HUES48 (cell line): ENCODE measurements at regions not wholly inside any gene's neighbourhood (a gene's known extent, or its start where the extent isn't known, plus 50 kb on each side); places are given as distances from the start of the nearest gene placed in this dataset.

ENCODE experiments used
- H3K27ac ChIP-seq: one replicate; pipeline ENCODE4 v1.7.0; 2013; ENCODE audit warnings: low read depth, low read length, inconsistent platforms
- H3K27me3 ChIP-seq: 2 replicates; pipeline ENCODE4 v1.6.1; 2013; ENCODE audit warnings: mild to moderate bottlenecking, low read length; ENCODE audit not compliant: control insufficient read depth, insufficient read depth
- H3K36me3 ChIP-seq: 2 replicates; pipeline ENCODE4 v1.6.1; 2013; ENCODE audit warnings: low read length; ENCODE audit not compliant: control insufficient read depth, insufficient read depth
- H3K4me1 ChIP-seq: 2 replicates; pipeline ENCODE4 v1.6.1; 2013; ENCODE audit warnings: mild to moderate bottlenecking, low read length; ENCODE audit not compliant: control insufficient read depth, insufficient read depth
- H3K4me3 ChIP-seq: 2 replicates; pipeline ENCODE4 v1.5.1; 2013; ENCODE audit warnings: mild to moderate bottlenecking, low read depth, low read length
- H3K9ac ChIP-seq: 2 replicates; pipeline ENCODE4 v1.6.1; 2013; ENCODE audit warnings: mild to moderate bottlenecking, low read depth, low read length, moderate library complexity
- H3K9me3 ChIP-seq: 2 replicates; pipeline ENCODE4 v1.6.1; 2013; ENCODE audit warnings: low read length; ENCODE audit not compliant: control insufficient read depth, insufficient read depth

DNA sequence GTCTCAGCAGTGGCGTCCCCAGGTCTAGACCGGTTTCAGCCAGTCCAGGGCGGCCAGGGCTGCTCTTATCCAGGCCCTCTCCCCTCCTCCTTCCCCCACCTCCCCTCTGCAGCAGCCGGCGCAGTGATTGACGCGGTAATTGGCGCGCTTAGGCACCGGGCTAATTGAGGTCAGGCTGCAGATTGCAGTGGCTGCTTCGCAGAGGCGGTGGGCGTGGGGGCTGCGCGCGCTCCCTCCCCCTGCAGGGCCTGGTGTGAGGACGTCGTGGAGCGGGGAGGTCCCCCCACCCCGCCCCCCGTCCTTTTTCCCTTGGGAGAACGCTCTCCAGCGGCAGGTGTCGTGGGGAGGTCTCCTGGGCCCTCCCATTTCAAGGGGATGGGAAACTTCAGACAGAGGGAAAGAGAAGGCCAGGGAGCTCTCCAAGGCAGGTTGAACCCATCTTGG lies 70.4 kb upstream of the BLCAP start:
- H3K27me3 ChIP-seq = peaks cover 2% of the 10 kb centered on the region; the same call in 1 of the 2 replicates
- H3K4me3 ChIP-seq = peak overlapping the region; percentile 54
- peak overlapping the region; percentile 72 for H3K9ac ChIP-seq
- peaks cover 9% of the 10 kb centered on the region for H3K4me1 ChIP-seq
- no peaks in the 10 kb centered on the region for H3K36me3 ChIP-seq
- H3K9me3 ChIP-seq = no peaks in the 10 kb centered on the region
- no peak overlapping the region for H3K27ac ChIP-seq

DNA sequence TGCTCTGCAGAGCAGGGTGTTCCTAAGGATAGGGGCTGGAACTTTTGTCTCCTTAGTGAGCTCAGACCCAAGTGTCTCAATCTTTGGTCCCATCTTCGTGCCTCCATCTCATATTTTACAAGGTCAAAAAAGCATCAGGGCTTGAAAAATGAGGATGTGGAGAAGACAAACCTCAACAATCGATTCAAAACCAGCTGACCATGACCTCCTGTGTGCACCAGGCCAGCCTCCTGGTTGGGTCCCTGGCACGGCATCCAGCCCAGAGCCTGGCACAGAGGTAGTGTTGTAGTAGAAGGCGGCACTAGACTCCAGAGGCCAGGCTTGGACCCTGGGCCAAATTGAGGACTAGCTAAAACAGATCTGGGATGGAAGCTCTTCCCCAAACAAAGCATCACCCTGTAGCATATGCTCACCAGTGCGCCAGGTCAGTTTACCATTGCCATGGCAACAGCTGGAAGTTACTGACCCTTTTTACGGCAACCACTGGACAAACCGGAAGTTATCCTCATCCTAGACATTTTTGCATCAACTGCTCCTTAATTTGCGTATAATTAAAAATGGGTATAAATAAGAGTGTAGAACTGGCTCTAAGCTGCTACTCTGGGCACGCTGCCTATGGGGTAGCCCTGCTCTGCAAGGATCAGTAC lies 69.3 kb upstream of the BLCAP start:
- no peak overlapping the region for H3K4me3 ChIP-seq
- no peak overlapping the region for H3K9ac ChIP-seq
- H3K4me1 ChIP-seq = peaks cover 9% of the 10 kb centered on the region
- H3K27me3 ChIP-seq = peaks cover 2% of the 10 kb centered on the region; the same call in 1 of the 2 replicates
- H3K27ac ChIP-seq = no peak overlapping the region
- no peaks in the 10 kb centered on the region for H3K36me3 ChIP-seq
- H3K9me3 ChIP-seq = no peaks in the 10 kb centered on the region

GRCh38 chr20:37596168-37596567 lies 68.5 kb upstream of the BLCAP start:
- Histone ChIP-seq H3K9ac (no peak overlapping the region), H3K27ac (no peak overlapping the region), H3K9me3 (no peaks in the 10 kb centered on the region), H3K36me3 (no peaks in the 10 kb centered on the region), H3K4me3 (no peak overlapping the region), H3K4me1 (peaks cover 9% of the 10 kb centered on the region), H3K27me3 (peaks cover 2% of the 10 kb centered on the region; the same call in 1 of the 2 replicates)

- Histone ChIP-seq H3K4me1 (peaks cover 7% of the 10 kb centered on the region), H3K36me3 (no peaks in the 10 kb centered on the region), H3K9me3 (no peaks in the 10 kb centered on the region), H3K27ac (no peak overlapping the region), H3K4me3 (no peak overlapping the region), H3K9ac (no peak overlapping the region), H3K27me3 (peaks cover 2% of the 10 kb centered on the region; the same call in 1 of the 2 replicates)
Observed at GRCh38 chr20:37593710-37594109, 66.0 kb upstream of the BLCAP start.

DNA sequence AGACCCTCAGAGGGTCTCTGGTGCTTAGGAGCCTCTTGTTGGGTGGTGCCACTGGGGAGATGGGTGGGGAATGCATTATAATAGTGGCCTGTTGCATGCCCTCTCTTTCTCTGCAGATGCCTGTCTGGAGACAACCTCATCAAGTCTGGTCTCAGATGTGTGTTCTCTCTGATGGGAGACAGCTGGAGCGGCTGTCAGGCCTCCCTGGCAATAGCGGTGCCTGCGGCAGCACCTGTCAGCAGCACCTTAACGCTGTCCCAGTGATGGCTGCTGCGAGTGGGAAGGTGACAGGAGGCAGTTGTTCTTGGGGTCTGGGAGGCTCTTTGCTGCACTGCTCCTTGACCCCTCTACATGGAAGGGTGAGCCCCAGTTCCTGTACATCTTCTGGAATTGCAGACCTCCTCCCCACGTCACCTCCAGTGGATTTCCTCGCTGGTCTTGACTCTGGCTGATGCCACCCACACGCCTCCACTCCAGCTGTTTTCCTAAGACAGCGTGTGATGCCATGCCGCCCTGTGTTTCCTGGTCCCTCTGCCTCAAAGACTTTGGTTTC lies 63.3 kb upstream of the BLCAP start:
- Histone ChIP-seq H3K4me1 (no peaks in the 10 kb centered on the region), H3K36me3 (no peaks in the 10 kb centered on the region), H3K9me3 (no peaks in the 10 kb centered on the region), H3K9ac (no peak overlapping the region), H3K27ac (no peak overlapping the region), H3K27me3 (no peaks in the 10 kb centered on the region), H3K4me3 (no peak overlapping the region)

GRCh38 chr20:37586078-37586477 lies 58.4 kb upstream of the BLCAP start:
- Histone ChIP-seq H3K4me1 (no peaks in the 10 kb centered on the region), H3K9me3 (no peaks in the 10 kb centered on the region), H3K4me3 (no peak overlapping the region), H3K9ac (no peak overlapping the region), H3K27me3 (no peaks in the 10 kb centered on the region), H3K27ac (no peak overlapping the region), H3K36me3 (no peaks in the 10 kb centered on the region)

DNA sequence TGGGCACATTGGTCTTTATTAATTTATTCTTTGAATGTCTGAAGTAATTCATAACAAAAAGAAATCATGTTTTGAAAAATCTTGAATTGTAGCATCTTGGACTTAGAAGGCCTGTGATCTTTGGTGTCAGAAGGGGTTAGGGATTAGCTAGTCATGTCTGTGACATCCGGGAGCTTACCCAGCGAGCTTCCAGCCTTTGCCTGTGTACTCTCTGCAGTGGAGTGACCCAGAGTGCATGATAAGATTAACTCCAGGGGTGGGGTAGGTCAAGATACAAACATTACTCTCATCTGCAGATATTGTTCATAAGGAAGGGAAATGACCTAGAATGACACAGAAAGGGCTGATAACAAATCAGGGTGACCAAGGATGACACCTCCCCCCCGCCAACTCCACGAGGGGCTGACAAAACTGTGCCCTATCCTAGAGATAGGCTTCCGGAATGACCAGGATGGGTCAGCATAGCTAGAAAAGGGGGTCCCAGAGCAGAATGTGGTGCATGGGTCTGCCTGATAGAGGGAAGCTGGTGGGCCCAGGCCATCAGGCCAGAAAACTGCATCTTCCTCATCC lies 56.6 kb upstream of the BLCAP start:
- Histone ChIP-seq H3K9me3 (no peaks in the 10 kb centered on the region), H3K9ac (no peak overlapping the region), H3K36me3 (no peaks in the 10 kb centered on the region), H3K4me1 (no peaks in the 10 kb centered on the region), H3K4me3 (no peak overlapping the region), H3K27me3 (no peaks in the 10 kb centered on the region), H3K27ac (no peak overlapping the region)

DNA sequence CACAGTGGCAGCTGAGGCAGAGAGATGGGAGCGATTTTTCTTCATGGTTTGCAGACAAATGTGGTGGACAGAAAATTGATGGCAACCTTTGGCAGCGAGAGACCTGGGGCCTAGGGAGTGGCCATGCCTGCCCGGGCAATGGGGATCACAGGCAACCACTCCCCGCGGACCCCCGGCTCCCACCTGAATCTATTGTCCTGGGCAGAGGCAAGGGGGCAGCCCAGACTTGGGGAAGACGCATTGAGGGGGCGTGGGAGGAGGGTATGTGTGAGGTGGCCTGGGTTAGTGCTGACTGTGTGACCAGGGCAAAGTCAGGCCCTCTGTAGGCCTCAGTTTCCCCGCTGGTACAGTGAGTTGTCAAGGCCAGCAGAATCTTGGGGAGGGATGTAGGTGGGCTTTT lies 53.6 kb upstream of the BLCAP start:
- Histone ChIP-seq H3K27me3 (no peaks in the 10 kb centered on the region), H3K27ac (no peak overlapping the region), H3K4me3 (no peak overlapping the region), H3K9ac (no peak overlapping the region), H3K9me3 (no peaks in the 10 kb centered on the region), H3K36me3 (no peaks in the 10 kb centered on the region), H3K4me1 (no peaks in the 10 kb centered on the region)

DNA sequence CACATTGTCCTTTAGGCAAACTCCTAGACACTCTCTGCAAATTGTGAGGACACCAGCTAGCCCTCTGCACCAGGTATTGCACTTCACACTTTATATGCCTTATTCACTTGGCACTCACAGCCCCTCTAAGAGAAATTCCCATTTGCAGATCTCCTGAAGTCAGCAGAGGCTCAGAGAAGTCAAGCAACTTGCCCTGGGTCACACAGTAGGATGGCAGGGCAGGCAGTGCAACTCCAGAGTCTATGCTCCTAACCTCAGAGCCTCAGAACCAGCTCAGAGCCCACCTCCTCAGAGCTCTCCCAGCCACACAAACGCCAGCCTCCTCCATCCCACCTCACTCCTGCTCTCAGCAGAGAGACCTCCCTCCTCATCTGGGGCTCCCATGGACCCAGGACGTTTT lies 52.4 kb upstream of the BLCAP start:
- H3K27ac ChIP-seq = no peak overlapping the region
- no peaks in the 10 kb centered on the region for H3K4me1 ChIP-seq
- no peak overlapping the region for H3K4me3 ChIP-seq
- no peak overlapping the region for H3K9ac ChIP-seq
- H3K27me3 ChIP-seq = no peaks in the 10 kb centered on the region
- H3K36me3 ChIP-seq = no peaks in the 10 kb centered on the region
- H3K9me3 ChIP-seq = no peaks in the 10 kb centered on the region

DNA sequence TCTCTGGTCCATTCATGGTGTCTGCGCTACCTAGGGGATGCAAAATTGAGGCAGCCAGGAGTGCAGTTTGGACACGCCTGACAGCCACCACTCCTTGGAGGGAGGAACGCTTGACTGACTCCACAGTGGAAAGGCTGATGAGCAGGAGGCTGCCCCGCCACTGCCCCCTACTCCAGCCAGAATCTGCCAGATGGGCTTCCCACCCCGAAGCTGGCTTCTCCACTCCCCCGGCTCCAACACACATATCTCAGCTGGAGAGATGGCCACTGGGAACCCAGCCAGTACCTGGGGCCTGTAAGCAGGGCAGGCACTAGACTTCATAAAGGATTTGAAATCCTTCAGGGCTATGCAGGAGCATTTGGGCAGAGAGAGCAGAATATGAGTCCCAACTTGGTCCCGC lies 51.4 kb upstream of the BLCAP start:
- H3K4me1 ChIP-seq = no peaks in the 10 kb centered on the region
- H3K4me3 ChIP-seq = no peak overlapping the region
- no peaks in the 10 kb centered on the region for H3K36me3 ChIP-seq
- no peaks in the 10 kb centered on the region for H3K9me3 ChIP-seq
- H3K27ac ChIP-seq = no peak overlapping the region
- no peak overlapping the region for H3K9ac ChIP-seq
- no peaks in the 10 kb centered on the region for H3K27me3 ChIP-seq

DNA sequence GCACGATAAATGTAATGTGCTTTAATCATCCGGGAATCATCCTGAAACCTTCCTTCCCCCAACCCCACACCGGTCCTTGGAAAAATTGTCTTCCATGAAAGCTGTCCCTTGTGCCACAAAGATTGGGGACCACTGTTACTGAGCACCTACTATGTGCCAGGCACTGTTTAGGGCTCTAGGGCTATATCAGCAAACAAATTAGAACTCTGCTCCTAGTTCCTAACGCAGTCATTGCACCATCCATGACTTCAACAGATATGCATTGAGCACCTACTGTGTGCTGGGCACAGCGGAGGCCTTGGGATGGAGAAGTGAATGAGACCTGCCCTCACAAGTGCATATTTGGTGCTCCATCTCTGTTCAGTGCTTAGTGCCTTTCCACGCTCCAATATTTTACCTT lies 50.3 kb upstream of the BLCAP start:
- no peaks in the 10 kb centered on the region for H3K9me3 ChIP-seq
- no peak overlapping the region for H3K4me3 ChIP-seq
- H3K9ac ChIP-seq = no peak overlapping the region
- H3K27me3 ChIP-seq = no peaks in the 10 kb centered on the region
- H3K4me1 ChIP-seq = no peaks in the 10 kb centered on the region
- no peaks in the 10 kb centered on the region for H3K36me3 ChIP-seq
- H3K27ac ChIP-seq = no peak overlapping the region
